ENCODE measurements at regions not wholly inside any gene's neighbourhood (a gene's known extent, or its start where the extent isn't known, plus 50 kb on each side); places are given as distances from the start of the nearest gene placed in this dataset.

DNA sequence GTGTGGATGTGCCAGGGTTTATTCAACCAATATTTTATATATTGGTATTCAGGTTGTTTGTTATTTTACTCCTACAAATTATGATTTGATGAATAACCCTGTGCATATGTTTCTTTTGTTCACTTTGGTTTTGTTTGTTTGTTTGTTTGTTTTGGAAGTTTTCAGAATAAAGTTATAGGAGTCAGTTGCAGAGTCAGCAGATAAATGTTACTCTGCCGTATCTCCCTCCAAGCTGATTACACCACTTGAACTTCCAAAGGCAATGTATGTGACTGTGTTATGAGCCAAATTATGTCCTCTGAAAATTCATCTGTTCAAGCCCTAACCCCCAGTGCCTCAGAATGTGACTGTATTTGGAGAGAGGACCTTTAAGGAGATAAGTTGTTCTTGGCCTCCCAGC lies 497.5 kb downstream of the TNS1 start:
- no peaks in the 10 kb centered on the region for H3K36me3 ChIP-seq (ENCODE audit: insufficient read depth, low read length, poor library complexity, severe bottlenecking)
- H3K27ac ChIP-seq (ENCODE audit: low read depth, low read length, poor library complexity, severe bottlenecking): no peak overlapping the region
- no TSS peak for BruUV-seq (replicated peaks)
- TF ChIP-seq CTCF (conservative IDR thresholded peaks at IDR 0.05; ENCODE audit: low read depth, low read length): no peak
- TF ChIP-seq EZH2 (IDR thresholded peaks at IDR 0.05; ENCODE audit: borderline replicate concordance, low read depth, low read length, poor library complexity, severe bottlenecking): no peak
- CTCF ChIA-PET: interaction anchor here (0.7 kb wide), 1 partner anchor 823 kb away, joined by 4 read pairs; no protein-coding TSS in a partner anchor
- H3K4me1 ChIP-seq (ENCODE audit: insufficient read depth, low read length, poor library complexity, severe bottlenecking): peaks cover 5% of the 10 kb centered on the region
- intact Hi-C loops (cut with micrococcal nuclease; ENCODE audit: unreplicated experiment): no loop called here
- no peak overlapping the region for H3K4me3 ChIP-seq (ENCODE audit: low read depth, low read length, poor library complexity, severe bottlenecking)
- POLR2A ChIA-PET (ENCODE audit: low non-redundant PET): no interaction called here
- H3K9me3 ChIP-seq (ENCODE audit: low read depth, low read length, poor library complexity, severe bottlenecking): no peaks in the 10 kb centered on the region
- H3K27me3 ChIP-seq (replicated peaks; ENCODE audit: insufficient read depth, low read depth, low read length, poor library complexity): no peaks in the 10 kb centered on the region
- no peak for DNase-seq (ENCODE audit: low spot score)

- H3K4me3 ChIP-seq (ENCODE audit: low read depth, low read length, poor library complexity, severe bottlenecking): no peak overlapping the region
- no peaks in the 10 kb centered on the region for H3K27me3 ChIP-seq (replicated peaks; ENCODE audit: insufficient read depth, low read depth, low read length, poor library complexity)
- DNase-seq (ENCODE audit: low spot score): no peak
- CTCF ChIA-PET: no interaction called here
- POLR2A ChIA-PET (ENCODE audit: low non-redundant PET): no interaction called here
- no peak for TF ChIP-seq EZH2 (IDR thresholded peaks at IDR 0.05; ENCODE audit: borderline replicate concordance, low read depth, low read length, poor library complexity, severe bottlenecking)
- TF ChIP-seq CTCF (conservative IDR thresholded peaks at IDR 0.05; ENCODE audit: low read depth, low read length): no peak
- H3K36me3 ChIP-seq (ENCODE audit: insufficient read depth, low read length, poor library complexity, severe bottlenecking): no peaks in the 10 kb centered on the region
- no TSS peak for BruUV-seq (replicated peaks)
- intact Hi-C loops (cut with micrococcal nuclease; ENCODE audit: unreplicated experiment): no loop called here
- no peak overlapping the region for H3K27ac ChIP-seq (ENCODE audit: low read depth, low read length, poor library complexity, severe bottlenecking)
- no peaks in the 10 kb centered on the region for H3K4me1 ChIP-seq (ENCODE audit: insufficient read depth, low read length, poor library complexity, severe bottlenecking)
- no peaks in the 10 kb centered on the region for H3K9me3 ChIP-seq (ENCODE audit: low read depth, low read length, poor library complexity, severe bottlenecking)
Observed at GRCh38 chr2:217501887-217502286, 500.9 kb downstream of the TNS1 start.

DNA sequence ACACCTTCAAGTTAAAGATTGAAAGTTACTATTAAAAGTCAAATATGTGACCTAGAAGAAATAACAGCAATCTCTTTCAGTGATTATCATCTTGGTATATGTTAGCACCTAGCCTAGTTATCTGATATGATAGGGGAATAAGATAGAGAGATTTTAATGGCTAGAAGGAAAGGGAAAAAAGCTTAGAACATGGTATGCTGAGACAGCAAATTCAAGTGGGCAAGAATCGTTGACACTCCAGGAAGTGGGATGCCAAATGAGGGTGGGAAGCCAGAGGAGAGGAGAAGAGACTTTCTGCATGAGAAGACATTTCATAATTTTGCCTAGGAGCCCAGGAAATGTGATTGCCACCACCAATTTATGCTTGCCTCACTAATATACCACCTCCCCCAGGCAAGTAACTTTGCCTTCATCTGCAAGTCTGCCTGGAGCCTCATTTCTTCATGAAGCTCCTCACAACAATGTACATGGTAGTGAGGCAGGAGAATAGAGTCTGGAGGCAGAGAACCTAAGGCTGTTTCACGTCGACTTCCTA lies 504.9 kb downstream of the TNS1 start:
- TF ChIP-seq EZH2 (IDR thresholded peaks at IDR 0.05; ENCODE audit: borderline replicate concordance, low read depth, low read length, poor library complexity, severe bottlenecking) (no peak), CTCF (conservative IDR thresholded peaks at IDR 0.05; ENCODE audit: low read depth, low read length) (no peak)
- no peaks in the 10 kb centered on the region for H3K9me3 ChIP-seq (ENCODE audit: low read depth, low read length, poor library complexity, severe bottlenecking)
- POLR2A ChIA-PET (ENCODE audit: low non-redundant PET): no interaction called here
- H3K36me3 ChIP-seq (ENCODE audit: insufficient read depth, low read length, poor library complexity, severe bottlenecking): no peaks in the 10 kb centered on the region
- CTCF ChIA-PET: no interaction called here
- H3K4me3 ChIP-seq (ENCODE audit: low read depth, low read length, poor library complexity, severe bottlenecking): no peak overlapping the region
- no TSS peak for BruUV-seq (replicated peaks)
- H3K4me1 ChIP-seq (ENCODE audit: insufficient read depth, low read length, poor library complexity, severe bottlenecking): no peaks in the 10 kb centered on the region
- intact Hi-C loops (cut with micrococcal nuclease; ENCODE audit: unreplicated experiment): no loop called here
- no peaks in the 10 kb centered on the region for H3K27me3 ChIP-seq (replicated peaks; ENCODE audit: insufficient read depth, low read depth, low read length, poor library complexity)
- no peak for DNase-seq (ENCODE audit: low spot score)
- H3K27ac ChIP-seq (ENCODE audit: low read depth, low read length, poor library complexity, severe bottlenecking): no peak overlapping the region
